ENCODE measurements at regions not wholly inside any gene's neighbourhood (a gene's known extent, or its start where the extent isn't known, plus 50 kb on each side); places are given as distances from the start of the nearest gene placed in this dataset.

DNA sequence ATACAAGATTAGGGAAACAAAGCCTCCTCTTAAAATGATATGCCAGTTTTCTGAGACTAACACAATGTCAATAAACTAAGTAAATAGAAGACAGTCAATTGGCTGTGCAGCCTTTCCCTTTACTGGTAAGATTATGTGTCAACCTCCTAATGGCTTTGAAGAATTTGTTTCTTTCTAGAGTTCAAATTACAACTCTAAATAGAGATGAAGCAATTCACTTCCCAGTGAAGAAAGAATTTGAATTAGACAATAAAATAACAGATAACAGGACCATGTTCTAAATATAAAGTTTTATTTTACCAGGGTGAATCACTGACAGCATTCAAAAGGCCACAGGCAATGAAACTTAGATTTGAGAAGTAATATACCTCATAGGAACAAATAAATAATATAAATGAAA lies 680.3 kb downstream of the PLA2G4A start:
- Mint-ChIP-seq H3K9me3 (peaks cover 2 to 26% (median 10%) of the 10 kb centered on the region in 5 donors), H3K27me3 (no peaks in the 10 kb centered on the region), H3K27ac (no peak overlapping the region), H3K4me1 (no peaks in the 10 kb centered on the region), H3K4me3 (no peak overlapping the region), H3K36me3 (no peaks in the 10 kb centered on the region)
- Histone ChIP-seq H3K4me3 (ENCODE audit: low read length) (no peak overlapping the region), H3K27me3 (ENCODE audit: insufficient read depth, low read length, poor library complexity, severe bottlenecking) (no peaks in the 10 kb centered on the region), H3K4me1 (ENCODE audit: insufficient read depth, low read length) (no peaks in the 10 kb centered on the region), H3K27ac (ENCODE audit: low read depth, low read length) (no peak overlapping the region), H3K9me3 (ENCODE audit: low read length) (no peaks in the 10 kb centered on the region), H3K36me3 (ENCODE audit: insufficient read depth, low read length) (no peaks in the 10 kb centered on the region)
- POLR2A ChIA-PET, result no interaction called here
- CTCF ChIA-PET, result no interaction called here
- no peak for DNase-seq

DNA sequence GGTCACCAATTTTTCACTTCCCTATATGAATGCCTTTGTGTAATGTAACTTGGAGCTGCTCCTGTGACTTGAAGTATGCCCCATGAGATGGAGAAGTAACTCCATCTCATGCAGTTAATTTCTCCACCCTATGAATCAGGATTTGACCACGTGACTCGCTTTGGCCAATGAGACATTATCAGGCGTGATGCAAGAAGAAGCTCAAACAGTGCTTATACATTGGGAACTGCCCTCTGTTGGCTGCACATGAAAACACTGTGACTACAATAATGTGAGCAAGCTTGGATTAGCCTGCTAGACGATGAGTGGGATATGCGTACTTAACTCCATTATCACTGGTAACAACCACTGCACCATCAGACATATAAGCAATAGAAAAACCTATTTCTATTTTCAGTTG lies 684.4 kb downstream of the PLA2G4A start:
- Mint-ChIP-seq H3K36me3 (no peaks in the 10 kb centered on the region), H3K27ac (no peak overlapping the region), H3K9me3 (peaks cover 5 to 27% (median 16%) of the 10 kb centered on the region in 5 donors), H3K27me3 (no peaks in the 10 kb centered on the region), H3K4me1 (no peaks in the 10 kb centered on the region), H3K4me3 (no peak overlapping the region)
- DNase-seq, result no peak
- ChIA-PET CTCF (no interaction called here), POLR2A (no interaction called here)
- H3K4me3 ChIP-seq (ENCODE audit: low read length), result no peak overlapping the region
- no peaks in the 10 kb centered on the region for H3K9me3 ChIP-seq (ENCODE audit: low read length)
- H3K27me3 ChIP-seq (ENCODE audit: insufficient read depth, low read length, poor library complexity, severe bottlenecking), result no peaks in the 10 kb centered on the region
- H3K36me3 ChIP-seq (ENCODE audit: insufficient read depth, low read length), result no peaks in the 10 kb centered on the region
- no peak overlapping the region for H3K27ac ChIP-seq (ENCODE audit: low read depth, low read length)
- no peaks in the 10 kb centered on the region for H3K4me1 ChIP-seq (ENCODE audit: insufficient read depth, low read length)

DNA sequence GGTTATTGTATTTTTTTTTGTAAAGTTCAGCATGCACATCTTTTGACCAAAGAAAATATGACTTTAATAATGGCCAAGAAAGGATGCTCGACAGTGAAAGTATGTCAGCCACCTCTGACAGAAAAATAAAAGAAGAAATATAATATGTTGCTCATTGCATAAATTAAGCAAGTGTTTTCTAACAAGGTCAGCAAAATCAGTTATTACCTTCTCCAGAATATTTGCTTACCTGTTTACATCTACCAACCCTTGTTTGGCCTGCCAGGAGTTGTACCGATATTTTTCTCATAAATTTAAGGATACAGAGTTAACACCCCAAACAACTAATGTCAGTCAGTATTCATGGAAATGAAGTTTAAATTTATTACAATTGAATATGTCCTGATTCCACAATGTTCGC lies 685.4 kb downstream of the PLA2G4A start:
- no peak for DNase-seq
- Mint-ChIP-seq H3K27ac (no peak overlapping the region), H3K9me3 (peaks cover 5 to 31% (median 16%) of the 10 kb centered on the region in 5 donors), H3K27me3 (no peaks in the 10 kb centered on the region), H3K36me3 (no peaks in the 10 kb centered on the region), H3K4me1 (no peaks in the 10 kb centered on the region), H3K4me3 (no peak overlapping the region)
- Histone ChIP-seq H3K4me1 (ENCODE audit: insufficient read depth, low read length) (no peaks in the 10 kb centered on the region), H3K27ac (ENCODE audit: low read depth, low read length) (no peak overlapping the region), H3K4me3 (ENCODE audit: low read length) (no peak overlapping the region), H3K27me3 (ENCODE audit: insufficient read depth, low read length, poor library complexity, severe bottlenecking) (no peaks in the 10 kb centered on the region), H3K36me3 (ENCODE audit: insufficient read depth, low read length) (no peaks in the 10 kb centered on the region), H3K9me3 (ENCODE audit: low read length) (no peaks in the 10 kb centered on the region)
- ChIA-PET CTCF (no interaction called here), POLR2A (no interaction called here)

DNA sequence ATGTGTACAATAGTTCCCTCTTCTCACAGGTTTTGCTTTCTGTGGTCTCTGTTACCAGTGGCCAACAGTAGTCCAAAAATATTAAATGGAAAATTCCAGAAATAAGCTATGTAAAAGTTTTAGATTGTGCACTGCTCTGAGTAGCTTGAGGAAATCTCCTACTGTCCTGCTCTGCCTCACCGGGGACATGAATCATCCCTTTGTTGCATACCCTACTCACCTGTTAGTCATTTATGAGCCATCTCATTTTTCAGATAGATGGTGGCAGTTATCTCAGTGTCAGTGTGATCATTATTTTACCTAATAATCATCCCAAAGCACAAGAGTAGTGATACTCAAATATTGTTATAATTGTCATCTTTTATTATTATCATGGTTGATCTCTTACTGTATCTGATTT lies 688.1 kb downstream of the PLA2G4A start:
- DNase-seq, result no peak
- no peaks in the 10 kb centered on the region for H3K36me3 Mint-ChIP-seq
- no peaks in the 10 kb centered on the region for H3K27me3 ChIP-seq (ENCODE audit: insufficient read depth, low read length, poor library complexity, severe bottlenecking)
- no peaks in the 10 kb centered on the region for H3K27me3 Mint-ChIP-seq
- H3K4me1 Mint-ChIP-seq, result no peaks in the 10 kb centered on the region
- H3K27ac ChIP-seq (ENCODE audit: low read depth, low read length), result no peak overlapping the region
- H3K4me3 ChIP-seq (ENCODE audit: low read length), result no peak overlapping the region
- peaks cover 3 to 26% (median 11%) of the 10 kb centered on the region in 5 donors for H3K9me3 Mint-ChIP-seq
- no peaks in the 10 kb centered on the region for H3K36me3 ChIP-seq (ENCODE audit: insufficient read depth, low read length)
- ChIA-PET CTCF (no interaction called here), POLR2A (no interaction called here)
- H3K4me1 ChIP-seq (ENCODE audit: insufficient read depth, low read length), result no peaks in the 10 kb centered on the region
- H3K9me3 ChIP-seq (ENCODE audit: low read length), result no peaks in the 10 kb centered on the region
- H3K4me3 Mint-ChIP-seq, result no peak overlapping the region
- no peak overlapping the region for H3K27ac Mint-ChIP-seq

DNA sequence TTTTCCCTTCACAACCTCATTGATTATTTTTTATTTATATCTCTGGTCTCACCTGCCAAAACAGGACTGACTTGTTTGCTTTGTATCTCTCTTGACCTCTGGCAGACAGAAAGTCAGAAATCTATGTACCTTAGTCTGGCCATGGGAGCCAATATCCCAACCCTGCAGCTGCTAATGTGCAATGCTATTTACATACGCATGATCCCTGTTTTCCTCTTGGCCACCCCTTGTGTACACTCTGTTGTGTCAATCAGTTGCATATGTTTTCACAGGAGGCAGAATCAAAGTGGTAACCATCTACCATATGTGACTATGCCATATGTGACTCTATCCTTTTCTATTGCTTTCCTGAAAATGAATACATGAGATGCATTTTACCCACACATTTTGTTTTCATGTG lies 688.8 kb downstream of the PLA2G4A start:
- no peaks in the 10 kb centered on the region for H3K27me3 Mint-ChIP-seq
- CTCF ChIA-PET, result no interaction called here
- H3K4me3 Mint-ChIP-seq, result no peak overlapping the region
- Histone ChIP-seq H3K27ac (ENCODE audit: low read depth, low read length) (no peak overlapping the region), H3K9me3 (ENCODE audit: low read length) (no peaks in the 10 kb centered on the region), H3K4me1 (ENCODE audit: insufficient read depth, low read length) (no peaks in the 10 kb centered on the region), H3K4me3 (ENCODE audit: low read length) (no peak overlapping the region), H3K27me3 (ENCODE audit: insufficient read depth, low read length, poor library complexity, severe bottlenecking) (no peaks in the 10 kb centered on the region), H3K36me3 (ENCODE audit: insufficient read depth, low read length) (no peaks in the 10 kb centered on the region)
- H3K27ac Mint-ChIP-seq, result no peak overlapping the region
- peaks cover 3 to 19% (median 10%) of the 10 kb centered on the region in 5 donors for H3K9me3 Mint-ChIP-seq
- no peaks in the 10 kb centered on the region for H3K36me3 Mint-ChIP-seq
- H3K4me1 Mint-ChIP-seq, result no peaks in the 10 kb centered on the region
- POLR2A ChIA-PET, result no interaction called here
- DNase-seq, result no peak

DNA sequence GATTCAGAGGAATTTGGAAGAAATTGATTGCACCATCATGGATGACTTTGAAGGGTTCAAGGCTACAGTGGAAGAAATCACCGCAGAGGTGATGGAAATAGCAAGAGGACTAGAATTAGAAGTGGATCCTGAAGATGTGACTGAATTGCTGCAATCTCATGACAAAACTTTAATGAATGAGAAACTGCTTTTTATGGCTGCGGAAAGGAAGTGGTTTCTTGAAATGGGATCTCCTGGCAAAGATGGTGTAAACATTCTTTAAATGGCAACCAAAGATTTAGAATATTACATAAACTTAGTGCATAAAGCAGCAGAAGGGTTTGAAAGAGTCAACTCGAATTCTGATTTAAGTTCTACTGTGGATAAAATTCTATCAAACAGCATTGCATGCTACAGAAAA lies 698.6 kb downstream of the PLA2G4A start:
- DNase-seq, result no peak
- H3K9me3 Mint-ChIP-seq, result peaks cover 0 to 23% (median 4%) of the 10 kb centered on the region in 5 donors
- ChIA-PET POLR2A (no interaction called here), CTCF (no interaction called here)
- H3K27ac Mint-ChIP-seq, result peak overlapping the region in 1 of 8 donors; percentile 38
- Histone ChIP-seq H3K9me3 (ENCODE audit: low read length) (no peaks in the 10 kb centered on the region), H3K27ac (ENCODE audit: low read depth, low read length) (no peak overlapping the region), H3K4me3 (ENCODE audit: low read length) (no peak overlapping the region), H3K36me3 (ENCODE audit: insufficient read depth, low read length) (no peaks in the 10 kb centered on the region), H3K4me1 (ENCODE audit: insufficient read depth, low read length) (no peaks in the 10 kb centered on the region), H3K27me3 (ENCODE audit: insufficient read depth, low read length, poor library complexity, severe bottlenecking) (no peaks in the 10 kb centered on the region)
- no peaks in the 10 kb centered on the region for H3K27me3 Mint-ChIP-seq
- no peaks in the 10 kb centered on the region for H3K4me1 Mint-ChIP-seq
- H3K4me3 Mint-ChIP-seq, result no peak overlapping the region
- H3K36me3 Mint-ChIP-seq, result no peaks in the 10 kb centered on the region

DNA sequence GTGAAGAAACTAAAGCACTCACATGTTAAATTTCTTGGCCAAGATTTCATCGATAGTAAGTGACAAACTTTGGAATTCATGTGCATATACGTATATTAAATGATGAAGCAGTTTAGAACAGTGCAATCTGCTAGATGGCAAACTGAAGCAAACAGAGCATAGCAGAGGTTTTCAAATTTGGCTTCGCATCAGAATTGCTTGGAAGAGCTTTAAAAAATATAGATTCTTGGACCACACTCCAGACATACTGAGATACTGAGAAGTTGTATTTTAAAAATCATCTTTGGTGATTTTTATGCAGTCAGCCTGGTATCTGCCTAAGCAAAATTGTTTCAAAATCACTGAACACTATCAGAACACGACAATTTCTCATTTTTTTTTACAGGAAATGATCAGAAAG lies 709.2 kb downstream of the PLA2G4A start:
- Mint-ChIP-seq H3K27ac (no peak overlapping the region), H3K9me3 (peaks cover 3 to 20% (median 5%) of the 10 kb centered on the region in 5 donors), H3K27me3 (no peaks in the 10 kb centered on the region), H3K4me3 (no peak overlapping the region), H3K36me3 (no peaks in the 10 kb centered on the region), H3K4me1 (no peaks in the 10 kb centered on the region)
- Histone ChIP-seq H3K36me3 (ENCODE audit: insufficient read depth, low read length) (no peaks in the 10 kb centered on the region), H3K4me3 (ENCODE audit: low read length) (no peak overlapping the region), H3K4me1 (ENCODE audit: insufficient read depth, low read length) (no peaks in the 10 kb centered on the region), H3K27ac (ENCODE audit: low read depth, low read length) (no peak overlapping the region), H3K9me3 (ENCODE audit: low read length) (no peaks in the 10 kb centered on the region), H3K27me3 (ENCODE audit: insufficient read depth, low read length, poor library complexity, severe bottlenecking) (no peaks in the 10 kb centered on the region)
- no peak for DNase-seq
- CTCF ChIA-PET, result no interaction called here
- POLR2A ChIA-PET, result no interaction called here

DNA sequence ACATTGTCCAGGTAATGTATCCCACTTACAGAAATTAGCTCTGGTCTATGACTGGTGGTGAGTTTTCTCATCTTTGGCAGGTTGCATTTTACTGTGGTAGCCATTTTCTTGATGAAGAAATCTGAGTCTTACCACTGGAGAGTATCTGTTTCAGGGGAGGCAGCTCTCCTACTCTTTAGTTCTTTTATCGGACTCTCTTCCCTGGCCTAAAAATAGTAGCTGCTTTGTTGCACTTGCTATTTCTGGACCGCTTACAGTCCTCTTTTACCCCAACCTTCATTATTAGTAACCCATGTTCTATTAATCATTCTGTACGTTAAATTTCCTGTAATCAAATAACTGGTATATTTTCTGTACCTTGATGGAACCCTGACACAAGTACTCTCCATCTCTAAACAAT lies 720.8 kb downstream of the PLA2G4A start:
- no peaks in the 10 kb centered on the region for H3K36me3 ChIP-seq (ENCODE audit: insufficient read depth, low read length)
- H3K4me3 Mint-ChIP-seq, result no peak overlapping the region
- no peaks in the 10 kb centered on the region for H3K27me3 Mint-ChIP-seq
- H3K27ac Mint-ChIP-seq, result no peak overlapping the region
- H3K4me3 ChIP-seq (ENCODE audit: low read length), result no peak overlapping the region
- no peaks in the 10 kb centered on the region for H3K4me1 Mint-ChIP-seq
- ChIA-PET CTCF (no interaction called here), POLR2A (no interaction called here)
- H3K27me3 ChIP-seq (ENCODE audit: insufficient read depth, low read length, poor library complexity, severe bottlenecking), result no peaks in the 10 kb centered on the region
- no peaks in the 10 kb centered on the region for H3K4me1 ChIP-seq (ENCODE audit: insufficient read depth, low read length)
- no peak for DNase-seq
- no peak overlapping the region for H3K27ac ChIP-seq (ENCODE audit: low read depth, low read length)
- H3K9me3 Mint-ChIP-seq, result peaks cover 5 to 18% (median 9%) of the 10 kb centered on the region in 5 donors
- H3K9me3 ChIP-seq (ENCODE audit: low read length), result no peaks in the 10 kb centered on the region
- no peaks in the 10 kb centered on the region for H3K36me3 Mint-ChIP-seq

DNA sequence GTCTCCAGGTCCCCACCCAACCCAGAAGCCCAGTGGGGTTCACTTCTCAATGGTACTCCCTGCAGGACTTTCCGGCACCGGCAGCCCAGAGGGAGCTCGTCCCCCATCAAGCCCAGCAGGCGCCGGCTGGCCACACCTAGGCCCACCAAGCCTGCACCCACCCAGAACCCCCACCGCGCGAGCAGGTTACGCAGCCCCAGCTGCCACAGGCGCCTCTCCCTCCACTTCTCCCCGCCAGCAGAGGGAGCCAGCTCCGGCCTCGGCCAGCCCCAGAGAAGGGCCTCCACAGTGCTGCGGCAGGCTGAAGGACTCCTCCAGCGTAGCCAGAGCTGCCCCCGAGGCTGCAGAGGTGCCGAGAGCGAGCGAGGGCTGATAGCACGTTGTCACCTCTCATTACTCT lies 722.3 kb downstream of the PLA2G4A start:
- no peak overlapping the region for H3K4me3 Mint-ChIP-seq
- Histone ChIP-seq H3K27ac (ENCODE audit: low read depth, low read length) (no peak overlapping the region), H3K9me3 (ENCODE audit: low read length) (no peaks in the 10 kb centered on the region), H3K4me3 (ENCODE audit: low read length) (no peak overlapping the region), H3K36me3 (ENCODE audit: insufficient read depth, low read length) (no peaks in the 10 kb centered on the region), H3K4me1 (ENCODE audit: insufficient read depth, low read length) (no peaks in the 10 kb centered on the region), H3K27me3 (ENCODE audit: insufficient read depth, low read length, poor library complexity, severe bottlenecking) (no peaks in the 10 kb centered on the region)
- H3K27ac Mint-ChIP-seq, result no peak overlapping the region
- no peaks in the 10 kb centered on the region for H3K4me1 Mint-ChIP-seq
- no peak for DNase-seq
- peaks cover 7 to 18% (median 8%) of the 10 kb centered on the region in 5 donors for H3K9me3 Mint-ChIP-seq
- CTCF ChIA-PET, result no interaction called here
- POLR2A ChIA-PET, result no interaction called here
- H3K36me3 Mint-ChIP-seq, result no peaks in the 10 kb centered on the region
- H3K27me3 Mint-ChIP-seq, result no peaks in the 10 kb centered on the region
